AG09319 (cell line): ENCODE measurements at regions not wholly inside any gene's neighbourhood (a gene's known extent, or its start where the extent isn't known, plus 50 kb on each side); places are given as distances from the start of the nearest gene placed in this dataset.

Experiments
- DNase-seq: peaks from one replicate; pipeline ENCODE4 v3.0.0-alpha.2; 2010; ENCODE audit warnings: low read depth; ENCODE audit errors: extremely low read depth
- CTCF ChIP-seq: IDR thresholded peaks from 2 replicates; pipeline ENCODE4 v1.5.1; 2011; ENCODE audit warnings: low read depth, mild to moderate bottlenecking, inconsistent platforms, low read length, moderate library complexity

GRCh38 chr2:184113696-184114403 lies 484.5 kb upstream of the ZNF804A start:
- no peak for DNase-seq
- TF ChIP-seq CTCF, result no peak

- TF ChIP-seq CTCF, result no peak
- DNase-seq, result no peak
Measured at GRCh38 chr2:184114439-184114838, 483.9 kb upstream of the ZNF804A start.

- DNase-seq, result no peak
- TF ChIP-seq CTCF, result no peak
Measured at GRCh38 chr2:184119989-184120800, 478.1 kb upstream of the ZNF804A start.

GRCh38 chr2:184125867-184126266 lies 472.5 kb upstream of the ZNF804A start:
- no peak for DNase-seq
- TF ChIP-seq CTCF, result no peak

GRCh38 chr2:184129073-184129472 lies 469.3 kb upstream of the ZNF804A start:
- TF ChIP-seq CTCF, result no peak
- DNase-seq, result no peak

- TF ChIP-seq CTCF, result no peak
- DNase-seq, result no peak
Measured at GRCh38 chr2:184137955-184138354, 460.4 kb upstream of the ZNF804A start.

- TF ChIP-seq CTCF, result no peak
- DNase-seq, result no peak
Measured at GRCh38 chr2:184141866-184142265, 456.5 kb upstream of the ZNF804A start.
